Muscle layer of duodenum (tissue), 2 donors: ENCODE measurements at regions not wholly inside any gene's neighbourhood (a gene's known extent, or its start where the extent isn't known, plus 50 kb on each side); places are given as distances from the start of the nearest gene placed in this dataset.

Experiments
- H3K27ac ChIP-seq: one replicate; pipeline ENCODE4 v1.7.0; 2013; ENCODE audit warnings: mild to moderate bottlenecking, low read length
- H3K27me3 ChIP-seq: one replicate; pipeline ENCODE4 v1.7.0; 2013; ENCODE audit warnings: low read depth, mild to moderate bottlenecking, control low read depth, low read length
- H3K36me3 ChIP-seq, 2 donors: one replicate each; pipeline ENCODE4 v1.7.0; 2013; ENCODE audit warnings: low read length in 2 of 2, control low read depth in 1 of 2, mild to moderate bottlenecking in 1 of 2; ENCODE audit not compliant: insufficient read depth in 2 of 2, control insufficient read depth in 1 of 2
- H3K4me1 ChIP-seq, 2 donors: one replicate each; pipeline ENCODE4 v1.7.0; 2013; ENCODE audit warnings: low read length in 2 of 2, mild to moderate bottlenecking in 2 of 2, control low read depth in 1 of 2, moderate library complexity in 1 of 2; ENCODE audit not compliant: insufficient read depth in 2 of 2, control insufficient read depth in 1 of 2
- H3K4me3 ChIP-seq, 2 donors: one replicate each; pipeline ENCODE4 v1.7.0; 2013; ENCODE audit warnings: low read length in 2 of 2, low read depth in 1 of 2, mild to moderate bottlenecking in 1 of 2
- H3K9me3 ChIP-seq, 2 donors: one replicate each; pipeline ENCODE4 v1.7.0; 2013; ENCODE audit warnings: low read length in 2 of 2, control low read depth in 1 of 2, mild to moderate bottlenecking in 1 of 2; ENCODE audit not compliant: control insufficient read depth in 1 of 2
- donor health status: healthy.

GRCh38 chr4:189502841-189503435 lies 437.7 kb upstream of the FRG1 start:
- H3K27me3 ChIP-seq = no peaks in the 10 kb centered on the region
- no peaks in the 10 kb centered on the region for H3K9me3 ChIP-seq
- H3K4me3 ChIP-seq = no peak overlapping the region
- no peaks in the 10 kb centered on the region for H3K4me1 ChIP-seq
- no peak overlapping the region for H3K27ac ChIP-seq
- no peaks in the 10 kb centered on the region for H3K36me3 ChIP-seq

GRCh38 chr4:189504220-189504619 lies 436.5 kb upstream of the FRG1 start:
- Histone ChIP-seq H3K27me3 (no peaks in the 10 kb centered on the region), H3K4me3 (no peak overlapping the region), H3K27ac (no peak overlapping the region), H3K36me3 (no peaks in the 10 kb centered on the region), H3K4me1 (no peaks in the 10 kb centered on the region), H3K9me3 (no peaks in the 10 kb centered on the region)

- Histone ChIP-seq H3K36me3 (no peaks in the 10 kb centered on the region), H3K4me1 (no peaks in the 10 kb centered on the region), H3K4me3 (no peak overlapping the region), H3K9me3 (peaks cover 0 to 1% of the 10 kb centered on the region in 2 donors), H3K27ac (no peak overlapping the region), H3K27me3 (no peaks in the 10 kb centered on the region)
These were observed 435.3 kb upstream of the FRG1 start for GRCh38 chr4:189505380-189505779.

- H3K4me1 ChIP-seq = no peaks in the 10 kb centered on the region
- H3K27ac ChIP-seq = no peak overlapping the region
- peaks cover 0 to 4% of the 10 kb centered on the region in 2 donors for H3K9me3 ChIP-seq
- H3K36me3 ChIP-seq = no peaks in the 10 kb centered on the region
- H3K27me3 ChIP-seq = no peaks in the 10 kb centered on the region
- H3K4me3 ChIP-seq = no peak overlapping the region
These were observed 434.6 kb upstream of the FRG1 start for GRCh38 chr4:189506080-189506479.

GRCh38 chr4:189507060-189507459 lies 433.6 kb upstream of the FRG1 start:
- H3K36me3 ChIP-seq = no peaks in the 10 kb centered on the region
- no peak overlapping the region for H3K27ac ChIP-seq
- H3K4me3 ChIP-seq = no peak overlapping the region
- no peaks in the 10 kb centered on the region for H3K27me3 ChIP-seq
- H3K4me1 ChIP-seq = no peaks in the 10 kb centered on the region
- peaks cover 0 to 4% of the 10 kb centered on the region in 2 donors for H3K9me3 ChIP-seq

GRCh38 chr4:189510601-189511000 lies 430.1 kb upstream of the FRG1 start:
- H3K27ac ChIP-seq = no peak overlapping the region
- no peaks in the 10 kb centered on the region for H3K36me3 ChIP-seq
- H3K4me3 ChIP-seq = no peak overlapping the region
- peaks cover 0 to 4% of the 10 kb centered on the region in 2 donors for H3K9me3 ChIP-seq
- no peaks in the 10 kb centered on the region for H3K27me3 ChIP-seq
- no peaks in the 10 kb centered on the region for H3K4me1 ChIP-seq

- Histone ChIP-seq H3K4me1 (no peaks in the 10 kb centered on the region), H3K27ac (no peak overlapping the region), H3K36me3 (no peaks in the 10 kb centered on the region), H3K4me3 (no peak overlapping the region), H3K9me3 (peaks cover 0 to 4% of the 10 kb centered on the region in 2 donors), H3K27me3 (no peaks in the 10 kb centered on the region)
These were observed 429.1 kb upstream of the FRG1 start for GRCh38 chr4:189511581-189511980.

GRCh38 chr4:189513421-189513820 lies 427.3 kb upstream of the FRG1 start:
- H3K4me1 ChIP-seq = no peaks in the 10 kb centered on the region
- H3K4me3 ChIP-seq = no peak overlapping the region
- peaks cover 0 to 4% of the 10 kb centered on the region in 2 donors for H3K9me3 ChIP-seq
- no peaks in the 10 kb centered on the region for H3K27me3 ChIP-seq
- no peak overlapping the region for H3K27ac ChIP-seq
- no peaks in the 10 kb centered on the region for H3K36me3 ChIP-seq

- no peaks in the 10 kb centered on the region for H3K27me3 ChIP-seq
- peaks cover 0 to 4% of the 10 kb centered on the region in 2 donors for H3K9me3 ChIP-seq
- no peak overlapping the region for H3K4me3 ChIP-seq
- no peaks in the 10 kb centered on the region for H3K36me3 ChIP-seq
- no peak overlapping the region for H3K27ac ChIP-seq
- H3K4me1 ChIP-seq = no peaks in the 10 kb centered on the region
These were observed 426.5 kb upstream of the FRG1 start for GRCh38 chr4:189514209-189514608.

GRCh38 chr4:189516902-189517301 lies 423.8 kb upstream of the FRG1 start:
- H3K4me3 ChIP-seq = no peak overlapping the region
- H3K9me3 ChIP-seq = no peaks in the 10 kb centered on the region
- H3K36me3 ChIP-seq = no peaks in the 10 kb centered on the region
- H3K27ac ChIP-seq = no peak overlapping the region
- H3K4me1 ChIP-seq = no peaks in the 10 kb centered on the region
- H3K27me3 ChIP-seq = no peaks in the 10 kb centered on the region

GRCh38 chr4:189519186-189519585 lies 421.5 kb upstream of the FRG1 start:
- Histone ChIP-seq H3K4me1 (no peaks in the 10 kb centered on the region), H3K4me3 (no peak overlapping the region)

GRCh38 chr4:189525304-189525703 lies 415.4 kb upstream of the FRG1 start:
- Histone ChIP-seq H3K27ac (no peak overlapping the region), H3K27me3 (no peaks in the 10 kb centered on the region), H3K9me3 (peaks cover 0 to 18% of the 10 kb centered on the region in 2 donors), H3K4me3 (no peak overlapping the region), H3K36me3 (no peaks in the 10 kb centered on the region), H3K4me1 (no peaks in the 10 kb centered on the region)

More at GRCh38 chr4:189519186-189519585, 421.5 kb upstream of the FRG1 start:
- Histone ChIP-seq H3K27ac (no peak overlapping the region), H3K9me3 (peaks cover 0 to under 1% of the 10 kb centered on the region in 2 donors), H3K36me3 (no peaks in the 10 kb centered on the region), H3K27me3 (no peaks in the 10 kb centered on the region)
